Progenitor cell of endocrine pancreas (in vitro differentiated cells): ENCODE measurements at regions not wholly inside any gene's neighbourhood (a gene's known extent, or its start where the extent isn't known, plus 50 kb on each side); places are given as distances from the start of the nearest gene placed in this dataset.

Experiments used
- DNase-seq: peaks from one replicate; pipeline ENCODE4 v3.0.0; 2021; ENCODE audit warnings: low spot score; ENCODE audit not compliant: unreplicated experiment
- H3K27ac Mint-ChIP-seq: 2 replicates; pipeline ENCODE4 v1.8.0; 2021; ENCODE audit warnings: mild to moderate bottlenecking, moderate library complexity, mixed read lengths
- H3K27me3 Mint-ChIP-seq: 2 replicates; pipeline ENCODE4 v1.8.0; 2021; ENCODE audit warnings: mixed read lengths
- H3K36me3 Mint-ChIP-seq: 2 replicates; pipeline ENCODE4 v1.8.0; 2022; ENCODE audit warnings: mixed read lengths; ENCODE audit not compliant: insufficient read depth
- H3K4me1 Mint-ChIP-seq: 2 replicates; pipeline ENCODE4 v1.8.0; 2021; ENCODE audit warnings: low read depth, mixed read lengths
- H3K4me3 Mint-ChIP-seq: 2 replicates; pipeline ENCODE4 v1.8.0; 2021; ENCODE audit warnings: low read depth, mild to moderate bottlenecking, moderate library complexity, mixed read lengths
- H3K9me3 Mint-ChIP-seq: 2 replicates; pipeline ENCODE4 v1.8.0; 2021; ENCODE audit warnings: low read depth, mixed read lengths
- TF ChIP-seq, protein P1 (sequence below): fragments of 200-600 bp; sonication (generic); IDR thresholded peaks from one replicate; pipeline ENCODE4 v1.5.0; 2021; ENCODE audit warnings: antibody characterized with exemption, mild to moderate bottlenecking; ENCODE audit not compliant: unreplicated experiment

DNA sequence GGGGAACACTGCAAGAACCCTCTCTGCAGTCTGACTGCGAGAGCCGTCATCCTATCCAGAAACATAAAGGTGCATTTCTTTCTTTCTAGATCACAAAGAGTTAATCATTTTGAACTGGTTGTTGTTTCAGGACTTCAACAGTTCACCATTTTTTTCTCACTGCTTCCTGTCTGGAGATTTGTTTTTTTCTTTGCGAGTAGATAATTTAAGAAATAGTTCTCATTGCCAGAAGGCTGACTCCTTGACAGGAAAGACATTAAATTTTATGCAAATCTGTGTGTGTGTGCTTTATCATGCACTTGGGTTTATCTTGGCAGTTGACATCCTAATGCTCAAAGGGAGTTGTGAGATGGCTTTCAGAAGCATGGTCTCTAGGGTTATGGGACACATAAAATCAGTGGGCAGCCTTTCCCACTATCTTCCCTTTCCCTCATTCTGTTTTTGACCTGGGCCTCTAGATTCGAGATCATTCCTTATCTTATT, 123.5 kb upstream of the TBL1XR1 start:
- no peak for DNase-seq
- Mint-ChIP-seq H3K36me3 (peaks cover 3% of the 10 kb centered on the region), H3K9me3 (peaks cover 3% of the 10 kb centered on the region), H3K4me3 (no peak overlapping the region), H3K27me3 (no peaks in the 10 kb centered on the region), H3K27ac (peak overlapping the region; percentile 81), H3K4me1 (peaks cover 14% of the 10 kb centered on the region)
- TF ChIP-seq, protein P1, sequence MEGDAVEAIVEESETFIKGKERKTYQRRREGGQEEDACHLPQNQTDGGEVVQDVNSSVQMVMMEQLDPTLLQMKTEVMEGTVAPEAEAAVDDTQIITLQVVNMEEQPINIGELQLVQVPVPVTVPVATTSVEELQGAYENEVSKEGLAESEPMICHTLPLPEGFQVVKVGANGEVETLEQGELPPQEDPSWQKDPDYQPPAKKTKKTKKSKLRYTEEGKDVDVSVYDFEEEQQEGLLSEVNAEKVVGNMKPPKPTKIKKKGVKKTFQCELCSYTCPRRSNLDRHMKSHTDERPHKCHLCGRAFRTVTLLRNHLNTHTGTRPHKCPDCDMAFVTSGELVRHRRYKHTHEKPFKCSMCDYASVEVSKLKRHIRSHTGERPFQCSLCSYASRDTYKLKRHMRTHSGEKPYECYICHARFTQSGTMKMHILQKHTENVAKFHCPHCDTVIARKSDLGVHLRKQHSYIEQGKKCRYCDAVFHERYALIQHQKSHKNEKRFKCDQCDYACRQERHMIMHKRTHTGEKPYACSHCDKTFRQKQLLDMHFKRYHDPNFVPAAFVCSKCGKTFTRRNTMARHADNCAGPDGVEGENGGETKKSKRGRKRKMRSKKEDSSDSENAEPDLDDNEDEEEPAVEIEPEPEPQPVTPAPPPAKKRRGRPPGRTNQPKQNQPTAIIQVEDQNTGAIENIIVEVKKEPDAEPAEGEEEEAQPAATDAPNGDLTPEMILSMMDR, result no peak

DNA sequence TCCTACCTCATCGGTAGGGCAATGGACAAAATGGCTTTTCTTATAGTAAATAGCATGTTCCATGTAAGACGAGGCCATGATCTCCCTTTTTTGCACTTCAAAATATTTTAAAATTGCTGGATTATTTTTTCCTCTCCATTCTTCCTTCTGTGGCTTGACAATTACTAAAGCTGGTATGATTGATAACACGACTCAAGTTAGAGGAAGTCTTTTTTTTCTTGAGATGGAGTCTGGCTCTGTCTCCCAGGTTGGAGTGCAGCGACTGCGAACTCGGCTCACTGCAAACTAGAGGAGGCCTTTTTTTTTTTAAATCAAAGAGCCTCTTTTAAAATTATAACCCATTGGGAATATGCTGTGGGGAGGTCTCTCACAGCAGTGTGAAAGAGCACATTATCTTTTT, 124.5 kb upstream of the TBL1XR1 start:
- Mint-ChIP-seq H3K9me3 (peaks cover 3% of the 10 kb centered on the region), H3K4me3 (no peak overlapping the region), H3K27ac (no peak overlapping the region), H3K4me1 (peaks cover 14% of the 10 kb centered on the region), H3K36me3 (peaks cover 3% of the 10 kb centered on the region), H3K27me3 (no peaks in the 10 kb centered on the region)
- TF ChIP-seq, protein P1, result no peak
- no peak for DNase-seq

DNA sequence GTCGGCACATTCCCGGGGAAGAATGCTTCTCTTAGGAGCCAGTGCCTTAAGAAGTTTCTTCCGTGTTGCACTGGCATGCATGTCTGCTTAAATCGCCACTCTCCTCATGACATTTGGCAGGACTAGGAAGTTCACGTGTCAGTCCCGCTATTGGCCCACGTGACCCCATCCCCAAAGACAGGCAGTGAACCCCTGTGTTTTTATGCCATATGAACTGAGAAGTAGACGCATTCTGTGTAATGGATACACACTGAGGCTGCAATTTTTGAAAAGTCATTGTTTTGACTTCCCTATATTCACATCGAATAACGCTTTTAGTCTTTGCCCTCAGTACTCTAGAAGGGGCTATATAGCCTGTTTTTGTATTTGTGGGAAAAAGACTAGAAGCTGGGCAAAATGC, 125.6 kb upstream of the TBL1XR1 start:
- Mint-ChIP-seq H3K9me3 (peaks cover 3% of the 10 kb centered on the region), H3K27ac (no peak overlapping the region), H3K36me3 (peaks cover 3% of the 10 kb centered on the region), H3K4me1 (peaks cover 14% of the 10 kb centered on the region), H3K27me3 (no peaks in the 10 kb centered on the region), H3K4me3 (no peak overlapping the region)
- no peak for DNase-seq
- TF ChIP-seq, protein P1, result no peak

DNA sequence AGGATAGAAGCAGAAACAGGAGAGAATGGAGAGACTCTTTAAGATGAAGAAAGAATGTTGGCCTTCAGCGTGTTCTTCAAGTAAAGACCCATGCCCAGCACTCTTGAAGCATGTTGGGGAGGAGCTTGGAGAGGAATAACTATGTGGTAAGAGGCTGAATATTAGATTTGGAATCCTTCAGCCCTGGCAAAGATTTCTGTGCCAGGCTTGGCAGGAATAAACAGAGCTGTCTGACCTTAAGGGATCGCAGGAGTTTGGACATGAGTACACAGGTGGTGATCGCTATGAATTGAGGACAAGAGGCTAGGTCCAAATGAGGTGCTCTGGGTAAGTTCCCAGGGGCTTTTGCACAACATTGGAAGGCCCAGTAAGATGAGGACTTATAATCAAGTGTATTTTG, 132.6 kb upstream of the TBL1XR1 start:
- Mint-ChIP-seq H3K4me1 (peaks cover 6% of the 10 kb centered on the region), H3K27me3 (no peaks in the 10 kb centered on the region), H3K9me3 (no peaks in the 10 kb centered on the region), H3K36me3 (no peaks in the 10 kb centered on the region), H3K4me3 (no peak overlapping the region), H3K27ac (no peak overlapping the region)
- DNase-seq, result no peak
- TF ChIP-seq, protein P1, result no peak

DNA sequence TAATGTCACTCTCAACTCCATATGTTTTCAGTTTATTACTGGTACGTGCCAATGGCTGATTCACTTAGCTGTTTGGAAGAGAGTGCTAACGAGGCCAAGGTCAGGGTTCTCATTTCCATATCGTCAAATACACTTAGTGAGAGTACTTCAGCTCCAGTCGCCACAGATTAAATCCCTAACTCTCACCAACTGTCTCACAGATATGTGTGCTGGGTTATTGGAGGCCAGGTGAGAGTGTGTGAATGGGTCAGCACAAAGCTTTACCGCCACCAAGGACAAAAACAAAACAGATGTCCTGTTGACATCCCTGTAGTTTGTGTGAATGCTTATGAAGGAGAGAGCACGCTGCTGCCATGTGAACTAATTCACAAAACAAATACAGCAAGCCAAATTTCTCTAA, 133.5 kb upstream of the TBL1XR1 start:
- DNase-seq, result no peak
- TF ChIP-seq, protein P1, result no peak
- H3K27ac Mint-ChIP-seq, result no peak overlapping the region
- no peak overlapping the region for H3K4me3 Mint-ChIP-seq
- H3K4me1 Mint-ChIP-seq, result peaks cover 6% of the 10 kb centered on the region
- H3K9me3 Mint-ChIP-seq, result no peaks in the 10 kb centered on the region
- no peaks in the 10 kb centered on the region for H3K27me3 Mint-ChIP-seq
- no peaks in the 10 kb centered on the region for H3K36me3 Mint-ChIP-seq
